SK-N-MC (cell line): ENCODE measurements at regions not wholly inside any gene's neighbourhood (a gene's known extent, or its start where the extent isn't known, plus 50 kb on each side); places are given as distances from the start of the nearest gene placed in this dataset.

Experiments used
- EZH2 ChIP-seq: fragments of 200-600 bp; sonication (generic); IDR thresholded peaks from one replicate; pipeline ENCODE4 v1.6.1; 2017; ENCODE audit warnings: antibody characterized with exemption
- FOXP2 ChIP-seq: optimal IDR thresholded peaks from 2 replicates; pipeline ENCODE3; 2011; ENCODE audit warnings: mild to moderate bottlenecking, moderate library complexity; ENCODE audit not compliant: insufficient read depth; ENCODE audit errors: extremely low read length, control extremely low read depth
- POLR2AphosphoS5 ChIP-seq: IDR thresholded peaks from 2 replicates; pipeline ENCODE4 v1.6.1; 2012; ENCODE audit warnings: mild to moderate bottlenecking, low read depth, low read length, borderline replicate concordance

GRCh38 chr2:168357797-168358472 is 98.1 kb upstream of the CERS6 start:
- TF ChIP-seq EZH2 (no peak), POLR2AphosphoS5 (no peak), FOXP2 (no peak)
